H1 (cell line): ENCODE measurements at regions not wholly inside any gene's neighbourhood (a gene's known extent, or its start where the extent isn't known, plus 50 kb on each side); places are given as distances from the start of the nearest gene placed in this dataset.

Experiments used
- ASH2L ChIP-seq: fragments of 200-600, 300-600 bp; sonication (generic); IDR thresholded peaks from one replicate; pipeline ENCODE4 v1.7.1; 2017; ENCODE audit warnings: low read length
- CHD7 ChIP-seq: fragments of 300-600 bp; sonication (generic); IDR thresholded peaks from 2 replicates; pipeline ENCODE4 v1.7.1; 2012; ENCODE audit warnings: low read length, moderate library complexity, mild to moderate bottlenecking, inconsistent platforms; ENCODE audit not compliant: insufficient replicate concordance
- CTCF ChIP-seq, 3 experiments: IDR thresholded peaks; 1 replicate in 2 of 3; 2 replicates in 1 of 3; pipeline versions ENCODE4 v1.5.1 to v1.6.1; 2011; ENCODE audit warnings: low read length in 3 of 3, mild to moderate bottlenecking in 3 of 3, inconsistent platforms in 2 of 3, low read depth in 1 of 3, moderate library complexity in 1 of 3; ENCODE audit not compliant: insufficient read depth in 1 of 3; ENCODE audit errors: control extremely low read depth in 1 of 3
- GTF2F1 ChIP-seq: IDR thresholded peaks from 2 replicates; pipeline ENCODE4 v1.6.1; 2012; ENCODE audit warnings: low read depth, low read length, improper control_type of control experiment, borderline replicate concordance
- JUN ChIP-seq: IDR thresholded peaks from 2 replicates; pipeline ENCODE4 v1.6.1; 2011; ENCODE audit warnings: low read depth, mild to moderate bottlenecking, improper control_type of control experiment, low read length
- MAFK ChIP-seq: IDR thresholded peaks from 2 replicates; pipeline ENCODE4 v1.6.1; 2012; ENCODE audit warnings: low read depth, mild to moderate bottlenecking, improper control_type of control experiment, low read length
- SIN3A ChIP-seq, 2 experiments: IDR thresholded peaks in 1 of 2; conservative IDR thresholded peaks in 1 of 2; 2 replicates each; pipeline ENCODE4 v1.6.1; 2011 to 2012; ENCODE audit warnings: low read length in 2 of 2, improper control_type of control experiment in 1 of 2, low read depth in 1 of 2, mild to moderate bottlenecking in 1 of 2
- TCF12 ChIP-seq: IDR thresholded peaks from 2 replicates; pipeline ENCODE4 v1.6.1; 2011; ENCODE audit warnings: low read depth, mild to moderate bottlenecking, low read length

- TF ChIP-seq CTCF (IDR thresholded peaks at IDR 0.05; ENCODE audit: control extremely low read depth in 1 of 3, insufficient read depth in 1 of 3, low read depth in 1 of 3, low read length in 3 of 3), result no peak
- no peak for TF ChIP-seq MAFK
- TF ChIP-seq SIN3A (conservative IDR thresholded peaks at IDR 0.05 in 1 of 2, IDR thresholded peaks at IDR 0.05 in 1 of 2; ENCODE audit: low read depth in 1 of 2, low read length in 2 of 2), result no peak
- TF ChIP-seq ASH2L, result no peak
- TF ChIP-seq TCF12, result no peak
- TF ChIP-seq GTF2F1, result no peak
- TF ChIP-seq JUN, result no peak
- no peak for TF ChIP-seq CHD7
Observed at GRCh38 chr6:164069350-164069990, 655.0 kb downstream of the QKI start (continued).
